ENCODE measurements at regions not wholly inside any gene's neighbourhood (a gene's known extent, or its start where the extent isn't known, plus 50 kb on each side); places are given as distances from the start of the nearest gene placed in this dataset.

DNA sequence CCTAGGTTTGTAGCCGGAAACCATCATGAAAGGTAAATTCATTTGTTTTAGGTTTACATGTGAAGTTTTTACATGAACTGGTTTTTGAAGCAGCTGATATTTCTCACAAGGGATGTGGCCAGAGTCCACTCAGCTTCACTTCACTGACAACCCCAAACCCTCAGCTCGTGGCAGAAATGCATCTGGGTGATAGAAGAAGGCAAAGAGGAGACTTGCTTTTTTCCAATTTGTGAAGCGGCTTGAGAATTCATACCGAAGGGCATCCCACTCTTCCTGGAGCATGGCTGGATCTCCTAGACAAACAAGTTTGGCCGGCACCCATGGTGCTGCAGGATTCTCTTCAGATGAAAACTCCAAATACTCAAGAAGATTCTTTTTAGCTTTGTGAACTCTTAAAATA is 392.8 kb upstream of the CNR1 start:
- no peak for DNase-seq

DNA sequence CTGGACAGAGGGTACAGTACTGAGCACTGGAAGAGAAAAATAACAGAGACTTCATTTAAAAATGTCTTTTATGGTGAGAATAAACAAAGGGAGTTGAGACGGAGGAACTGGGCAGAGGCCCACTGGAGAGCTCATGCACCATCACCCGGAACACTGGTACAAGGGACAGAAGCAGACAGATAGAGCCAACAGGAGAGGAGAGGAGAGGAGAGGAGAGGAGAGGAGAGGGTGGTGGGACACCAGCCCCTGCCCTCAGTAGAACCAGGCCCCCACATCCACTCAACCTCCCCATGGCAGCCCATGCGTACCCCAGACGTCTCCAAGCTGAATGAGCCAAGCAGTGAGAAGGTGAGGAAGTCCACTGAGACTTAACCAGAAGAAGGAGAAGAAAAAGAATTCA is 390.5 kb upstream of the CNR1 start:
- no peak for DNase-seq

DNA sequence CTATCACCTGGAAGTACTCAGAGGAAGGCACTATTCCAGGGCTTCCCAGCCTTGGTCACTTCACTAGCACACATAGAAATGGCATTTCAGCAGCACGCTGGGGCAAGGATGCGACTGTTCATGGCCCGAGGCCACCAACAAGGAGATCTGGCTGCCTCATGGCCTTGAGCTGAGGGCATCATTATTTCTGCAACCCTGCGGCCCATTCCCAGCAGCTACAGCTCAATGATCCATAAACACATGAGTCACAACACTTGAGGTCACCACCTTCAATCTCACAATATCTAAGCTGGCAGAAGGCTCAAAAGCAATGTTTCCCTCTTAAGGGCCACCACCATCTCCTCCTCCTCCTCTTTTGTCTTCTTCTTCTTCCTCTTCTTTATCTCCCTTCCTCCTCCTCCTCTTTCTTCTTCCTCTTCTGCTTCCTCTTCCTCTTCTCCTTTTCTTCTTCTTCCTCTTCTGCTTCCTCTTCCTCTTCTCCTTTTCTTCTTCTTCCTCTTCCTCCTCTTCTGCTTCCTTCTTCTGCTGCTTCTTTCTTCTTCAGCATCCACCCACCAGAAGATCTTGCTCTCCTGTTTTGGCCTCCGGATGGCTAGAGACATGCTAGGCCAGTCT is 382.9 kb upstream of the CNR1 start:
- no peak for DNase-seq

DNA sequence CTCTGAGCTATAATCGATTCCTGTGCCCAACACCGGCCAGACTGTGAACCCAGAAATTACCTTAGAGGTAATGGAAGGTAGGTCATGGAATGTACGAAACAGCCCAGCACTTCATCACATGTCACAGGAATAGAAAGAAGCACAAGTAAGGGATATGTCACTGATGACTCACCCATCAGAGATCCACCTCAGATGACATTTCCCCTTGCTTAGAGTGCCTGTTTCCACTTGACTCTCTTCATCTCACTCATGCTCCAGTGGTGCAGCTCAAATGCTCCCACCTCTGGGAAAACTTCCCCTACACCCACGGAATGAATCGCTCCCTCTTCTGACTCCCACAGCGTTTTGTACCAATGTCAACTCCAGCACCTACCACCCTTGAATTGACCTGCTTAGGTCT is 381.6 kb upstream of the CNR1 start:
- no peak for DNase-seq

DNA sequence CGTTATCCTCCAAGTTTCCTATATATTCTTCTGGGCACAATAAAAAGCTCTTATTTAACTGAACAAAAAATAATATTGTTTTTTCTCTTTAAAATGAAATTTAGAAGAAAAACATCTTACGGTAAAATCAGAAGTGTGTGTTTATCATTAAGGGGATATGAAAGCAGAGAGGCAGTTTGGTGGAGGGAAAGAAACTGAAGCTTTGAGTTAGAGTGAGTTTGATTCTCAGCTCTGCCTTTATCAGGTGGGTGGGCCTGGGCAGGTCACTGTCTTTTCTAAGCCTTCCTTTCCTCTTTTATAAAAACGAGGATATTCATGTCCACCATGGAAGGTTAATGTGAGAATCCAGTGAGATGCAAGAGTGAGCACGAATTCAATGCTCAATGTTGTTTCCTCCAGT is 379.8 kb upstream of the CNR1 start:
- DNase-seq, result no peak

DNA sequence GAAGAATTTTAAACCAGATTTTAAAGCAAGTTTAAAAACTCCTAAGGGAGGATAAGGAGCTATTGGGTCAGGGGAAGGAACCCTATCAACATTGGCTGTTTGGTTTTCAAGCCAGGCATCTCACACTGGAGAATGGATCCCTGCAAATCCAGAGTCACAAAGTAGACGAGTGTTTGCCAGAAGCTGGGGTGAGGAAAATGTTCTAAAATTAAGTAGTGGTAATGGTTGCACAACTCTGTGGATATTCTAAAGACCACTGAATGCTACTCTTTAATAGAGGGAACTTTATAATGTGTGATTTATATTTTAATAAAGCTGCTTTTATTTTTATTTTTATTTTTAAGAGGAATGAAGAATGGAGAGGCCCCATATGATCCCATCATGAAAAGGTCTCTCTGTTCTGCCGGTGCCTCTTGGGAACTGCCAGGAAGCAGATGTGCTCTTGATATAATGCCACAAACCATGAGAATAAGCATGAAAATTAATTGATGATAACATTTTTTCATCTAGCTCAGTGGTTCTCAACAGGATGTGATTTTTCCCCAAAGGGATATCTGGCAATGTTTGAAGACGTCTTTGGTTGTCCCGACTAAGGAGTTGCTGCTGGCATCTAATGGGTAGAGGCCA is 379.0 kb upstream of the CNR1 start:
- DNase-seq, result no peak

DNA sequence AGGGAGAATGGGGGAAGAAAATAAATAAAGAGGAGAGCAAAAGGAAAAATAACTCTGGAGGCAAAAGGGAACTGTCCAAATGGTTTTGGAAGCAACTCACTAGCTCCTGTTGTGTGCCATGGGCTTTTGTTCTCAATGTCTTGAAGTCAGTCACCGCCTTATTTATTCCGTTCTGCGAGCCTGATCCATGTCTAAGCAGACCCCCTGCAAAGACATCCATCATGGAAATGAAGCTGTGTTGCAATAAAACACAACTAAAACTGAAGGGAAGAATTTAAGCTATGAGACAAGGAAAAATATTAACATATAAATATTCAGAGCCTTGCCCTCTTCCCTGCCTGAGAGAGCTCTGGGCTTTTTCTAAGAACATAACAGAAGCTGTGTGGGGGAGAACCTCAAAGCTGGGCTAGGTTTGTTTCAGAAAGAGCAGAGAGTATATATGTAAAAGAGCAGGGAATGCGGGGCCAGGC is 373.2 kb upstream of the CNR1 start:
- no peak for DNase-seq

DNA sequence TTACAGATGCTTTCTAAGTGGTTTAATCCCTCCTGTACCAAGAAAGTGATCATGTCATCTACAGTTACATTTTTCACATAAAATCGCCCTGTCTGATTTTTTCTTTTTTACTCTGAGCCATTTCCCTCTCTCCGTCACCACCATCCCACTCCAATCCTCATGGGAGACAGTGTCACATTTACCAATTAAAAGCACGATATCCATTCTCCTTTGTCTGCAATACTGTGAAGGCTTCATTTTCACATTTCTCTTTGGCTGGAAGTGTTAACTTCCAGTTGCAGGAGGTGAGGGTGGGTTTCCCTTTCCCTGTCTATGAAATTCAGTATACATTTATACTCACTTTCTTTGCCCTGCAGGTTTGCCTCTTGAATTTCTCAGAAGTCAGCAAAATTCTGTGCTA is 372.7 kb upstream of the CNR1 start:
- no peak for DNase-seq

DNA sequence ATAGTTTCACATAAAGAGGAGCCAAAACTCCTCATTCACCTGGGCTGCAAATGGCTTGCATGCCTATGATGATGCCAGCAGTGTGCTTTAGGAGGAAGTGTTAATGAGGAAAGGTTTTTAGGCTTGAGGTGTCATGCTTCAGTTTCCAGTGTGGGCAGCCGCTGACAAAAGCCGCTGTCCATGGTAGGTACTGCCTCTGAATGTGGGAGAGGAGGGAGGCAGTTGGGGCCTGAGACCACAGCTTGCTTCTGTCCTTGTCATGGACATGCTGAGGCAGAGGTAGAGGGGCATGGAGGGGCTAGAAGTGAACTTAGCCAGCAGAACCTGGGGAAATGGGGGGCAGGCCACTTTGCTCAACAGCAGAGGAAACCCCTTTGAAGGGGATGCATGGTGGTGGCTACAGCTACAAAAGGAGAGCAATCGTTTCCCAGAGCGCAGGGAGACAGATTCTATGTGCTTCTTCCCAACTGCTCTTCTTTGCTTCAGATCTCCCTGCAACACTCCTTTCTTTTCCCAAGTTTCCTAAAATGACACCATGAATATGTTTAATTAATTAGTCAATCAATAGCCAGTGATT is 372.1 kb upstream of the CNR1 start:
- DNase-seq, result no peak

DNA sequence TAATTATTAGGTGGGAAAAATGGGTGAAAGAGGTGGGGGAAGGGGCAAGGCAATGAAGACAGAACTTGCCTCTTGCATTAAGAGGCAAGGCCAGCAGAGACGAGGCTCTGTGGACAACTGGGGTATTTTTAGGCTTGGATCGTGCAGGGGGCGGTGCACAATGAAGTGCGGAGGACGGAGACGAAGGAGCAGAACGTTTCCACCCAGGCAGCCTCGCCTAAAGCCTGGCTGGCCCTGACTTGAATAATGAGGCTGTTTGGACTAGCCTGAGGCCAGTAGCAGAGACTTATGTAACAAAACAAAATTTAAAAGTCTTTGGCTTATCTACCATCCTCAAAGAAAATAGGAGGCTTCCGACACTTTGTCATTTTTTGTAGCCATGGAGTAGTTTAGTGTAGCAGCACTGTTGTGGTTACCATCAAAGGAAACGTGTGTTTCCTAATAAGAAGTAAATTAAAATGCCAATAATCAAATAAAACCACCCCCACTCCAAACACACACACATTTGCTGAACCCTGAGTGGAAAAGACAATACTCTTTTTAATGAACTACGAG is 370.0 kb upstream of the CNR1 start:
- no peak for DNase-seq

DNA sequence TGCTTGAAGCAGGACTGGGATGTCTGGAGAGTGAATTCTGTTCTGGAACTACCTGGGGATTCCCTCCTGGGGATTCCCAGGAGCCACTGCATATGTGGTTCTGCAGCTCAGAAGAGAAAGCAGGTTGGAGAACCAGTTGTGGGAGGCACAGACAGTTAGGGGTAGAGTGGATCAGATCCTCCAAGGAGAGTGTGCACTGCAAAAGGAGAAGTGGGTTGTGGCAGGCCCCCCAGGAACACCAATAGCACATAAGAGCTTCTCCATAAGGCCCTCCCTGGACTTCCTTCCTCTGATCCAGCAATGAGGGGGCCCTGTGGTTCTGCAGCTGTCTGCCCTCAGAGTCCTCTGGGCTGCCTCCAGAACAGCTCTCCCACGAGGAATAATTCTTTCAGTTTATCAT is 369.2 kb upstream of the CNR1 start:
- no peak for DNase-seq

DNA sequence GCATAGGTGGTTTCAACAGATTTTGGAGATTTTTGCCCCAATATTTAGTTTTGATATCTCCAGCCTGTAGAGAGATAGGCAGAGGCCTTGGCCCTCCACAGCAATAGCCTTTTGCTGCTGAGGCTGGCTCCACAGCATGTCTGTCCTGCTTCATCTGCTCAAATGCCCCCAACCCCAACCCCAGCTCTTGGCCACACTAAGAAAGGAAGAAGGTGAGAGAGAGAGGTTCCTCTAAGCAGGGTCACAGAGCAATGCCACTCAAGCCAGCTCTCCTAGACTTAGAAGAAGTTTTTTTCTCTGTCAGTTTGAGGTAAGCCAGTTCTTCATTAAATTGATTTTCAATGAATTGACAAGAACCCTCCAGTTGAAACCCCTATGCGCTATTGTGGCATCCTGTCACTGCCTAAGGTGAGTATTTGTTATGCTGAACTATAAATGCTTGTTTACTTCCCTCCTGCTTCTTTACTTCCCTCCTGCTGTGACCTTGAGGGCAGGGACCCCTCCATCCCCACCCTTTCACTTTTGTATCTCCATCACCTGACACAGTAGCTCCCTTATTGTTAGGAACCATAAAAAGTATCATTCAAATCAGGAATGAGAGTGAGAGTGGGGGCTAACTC is 366.2 kb upstream of the CNR1 start:
- DNase-seq, result no peak

DNA sequence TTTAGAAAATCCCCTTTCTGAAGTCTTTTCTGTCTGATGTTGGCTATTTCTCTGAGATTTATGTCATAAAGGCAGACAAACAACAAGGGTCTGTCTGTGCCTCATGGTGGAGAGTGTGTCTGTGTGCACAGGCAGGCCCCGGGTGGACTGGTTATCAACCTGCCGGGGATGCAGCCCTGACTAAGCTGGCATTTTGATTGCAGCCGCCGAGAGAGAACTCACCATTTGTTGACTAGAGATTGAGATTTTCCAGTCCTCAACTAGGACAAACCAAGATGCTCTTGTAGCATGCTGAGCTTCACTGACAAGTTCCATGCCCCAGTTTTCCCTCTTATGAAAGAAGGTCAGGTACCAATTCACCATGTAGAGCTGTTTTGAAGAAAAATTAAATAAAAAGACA is 363.6 kb upstream of the CNR1 start:
- no peak for DNase-seq

DNA sequence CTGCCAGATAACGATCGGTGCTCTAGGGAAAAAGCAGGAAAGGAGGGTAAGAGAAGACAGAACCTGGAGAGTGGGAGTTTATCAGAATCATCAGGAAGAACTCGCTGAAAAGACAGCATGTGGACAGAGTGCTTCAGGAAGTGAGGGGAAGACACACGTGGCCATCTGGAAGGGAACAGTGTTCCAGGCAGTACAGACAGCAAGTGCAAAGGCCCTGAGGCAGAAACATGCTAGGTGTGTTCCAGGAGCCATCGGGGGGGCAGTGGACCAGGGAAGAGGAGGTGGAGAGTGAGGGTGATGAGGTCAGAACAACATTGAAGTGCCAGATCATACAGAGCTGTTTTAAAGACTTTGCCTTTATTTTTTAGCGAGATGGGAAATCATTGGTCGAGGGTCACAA is 354.3 kb upstream of the CNR1 start:
- peak in 1 of 2 experiments; percentile 39 for DNase-seq

DNA sequence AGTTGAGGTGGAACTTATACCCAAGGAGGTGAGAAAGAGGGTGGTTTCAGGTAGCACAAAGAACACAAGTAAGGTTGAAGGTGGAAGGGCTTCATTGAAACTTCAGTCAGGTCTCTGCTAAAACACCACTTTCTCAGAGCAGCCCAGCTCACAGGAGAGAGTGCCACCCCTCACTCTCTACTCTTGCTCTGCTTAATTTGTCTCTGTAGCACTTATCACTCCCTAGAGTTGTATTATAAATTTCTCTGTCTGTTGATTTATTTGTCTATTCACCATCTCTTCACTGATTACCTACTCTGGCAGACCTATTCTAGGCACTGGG is 353.8 kb upstream of the CNR1 start:
- no peak for DNase-seq

DNA sequence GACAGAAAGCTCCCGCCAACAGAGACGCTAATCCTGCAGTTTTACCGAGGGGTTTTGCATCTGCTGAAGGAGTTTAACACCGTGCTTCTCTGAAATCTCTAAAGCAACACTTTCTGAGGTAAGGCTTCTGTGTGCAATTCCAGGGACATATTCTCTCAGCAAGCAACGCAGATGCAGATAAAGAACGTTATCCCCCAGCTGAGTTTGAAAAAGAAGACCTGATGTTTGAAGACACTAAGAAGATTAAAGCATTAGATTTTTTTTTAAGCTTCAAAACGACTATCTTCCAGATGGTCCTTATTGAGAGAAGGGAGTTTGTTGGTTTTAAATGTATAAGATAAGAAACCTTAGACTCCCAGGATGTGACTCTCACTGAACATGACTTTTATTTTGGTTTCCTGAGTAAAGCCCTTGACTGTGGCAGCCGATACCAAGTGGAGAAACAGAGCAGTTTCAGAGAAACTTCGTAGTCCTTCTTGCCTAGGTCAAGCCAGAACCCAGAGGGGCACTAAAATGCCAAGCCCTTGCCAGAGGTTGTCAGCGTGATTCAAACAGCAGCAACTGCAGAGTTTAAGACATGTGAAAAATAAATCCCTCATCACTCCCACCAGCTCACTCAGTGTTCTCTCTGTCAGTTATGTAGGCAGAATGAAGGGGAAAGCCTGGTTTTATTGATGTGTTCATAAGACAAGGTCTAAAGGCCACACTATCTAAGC is 353.3 kb upstream of the CNR1 start:
- peak; percentile 76 to 98 for DNase-seq

DNA sequence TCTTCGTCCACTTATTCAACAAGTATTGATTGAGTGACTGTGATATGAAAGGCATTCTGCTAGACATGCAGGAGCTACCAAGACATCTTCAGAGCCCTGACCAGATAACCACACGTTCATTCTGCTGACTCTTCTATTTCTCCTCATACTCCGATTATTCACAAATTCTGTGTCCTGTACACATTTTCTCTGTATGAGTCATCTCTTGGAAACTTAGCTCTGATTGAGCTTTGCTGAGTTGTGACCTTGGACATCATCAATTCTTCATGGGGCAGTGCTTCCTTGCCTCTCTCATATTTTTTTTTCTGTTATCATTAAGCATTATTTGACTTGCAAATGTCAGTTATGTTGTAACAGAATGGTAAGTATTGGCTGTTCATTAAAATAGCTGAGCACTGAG is 351.6 kb upstream of the CNR1 start:
- no peak for DNase-seq

DNA sequence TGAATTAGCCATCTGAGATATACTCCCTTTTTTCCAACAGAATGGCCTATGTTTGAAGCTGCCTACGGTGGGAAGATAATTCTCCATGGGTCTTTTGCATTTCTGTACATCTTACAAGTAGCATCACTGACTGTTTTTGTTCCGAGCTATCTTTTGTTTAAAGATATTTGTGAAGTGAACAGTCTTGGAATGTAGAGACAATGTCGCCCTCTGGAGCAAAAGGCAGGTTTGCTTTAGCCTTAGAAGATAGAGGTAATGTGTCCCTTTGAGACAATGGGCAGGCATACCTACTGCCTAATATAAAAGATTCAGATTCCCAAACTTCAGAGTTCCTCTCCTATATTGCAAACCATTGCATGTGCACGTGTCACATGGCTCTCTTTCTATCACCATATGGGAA is 347.8 kb upstream of the CNR1 start:
- no peak for DNase-seq

DNA sequence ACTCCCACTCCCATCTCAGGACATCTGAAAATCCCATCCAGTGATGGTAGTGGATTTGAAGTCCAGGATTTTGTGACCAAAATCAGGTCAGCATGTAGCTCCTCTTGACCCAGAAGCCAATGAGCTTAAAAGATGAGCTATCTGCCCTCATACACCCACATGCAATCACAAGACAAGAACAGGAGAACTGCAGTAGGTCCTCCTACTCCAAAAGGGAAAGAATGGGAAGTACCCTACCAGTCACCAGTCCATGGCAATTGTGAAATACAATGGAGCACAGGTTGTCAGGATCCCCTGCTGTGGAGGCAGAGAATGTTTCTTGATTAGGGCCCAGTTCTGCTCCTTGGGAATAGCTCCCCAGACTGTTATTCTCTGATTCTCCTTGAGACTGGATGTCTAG is 347.3 kb upstream of the CNR1 start:
- no peak for DNase-seq

DNA sequence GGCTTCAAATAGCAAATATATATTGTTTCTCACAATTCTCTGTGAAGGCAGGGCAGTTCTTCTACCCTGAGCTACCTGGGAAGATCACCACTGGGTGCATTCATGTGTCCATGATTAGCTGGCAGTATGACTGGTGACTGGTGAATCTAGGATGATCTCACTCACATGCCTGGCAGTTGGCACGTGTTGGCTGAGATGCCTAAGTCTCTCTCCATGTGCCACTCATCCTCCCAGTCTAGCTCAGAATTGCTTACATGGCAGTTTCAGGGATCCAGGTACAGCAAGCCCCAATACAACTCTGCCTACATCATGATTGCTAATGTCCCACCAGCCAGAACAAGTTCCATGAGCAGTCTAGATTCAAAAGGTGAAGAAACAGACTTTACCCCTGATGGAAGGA is 346.8 kb upstream of the CNR1 start:
- DNase-seq, result no peak

DNA sequence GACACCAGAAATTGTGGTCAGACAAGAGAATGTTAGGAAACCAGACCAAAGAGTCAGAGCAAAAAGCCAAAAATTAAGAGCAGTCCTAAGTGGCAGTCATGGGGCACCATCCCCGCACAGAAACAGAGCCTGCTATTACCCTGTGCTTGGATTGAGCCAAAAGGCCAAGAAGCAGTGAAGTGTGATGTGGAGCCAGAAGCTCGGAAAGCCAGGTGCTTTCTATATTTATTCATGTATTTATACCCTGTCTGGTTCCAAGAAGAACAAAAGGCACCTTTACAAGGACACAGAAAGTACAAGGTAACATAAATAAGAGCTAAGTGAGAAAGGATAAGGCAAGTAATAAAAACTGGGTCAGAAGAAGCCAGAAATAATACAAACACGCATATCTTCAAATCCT is 336.2 kb upstream of the CNR1 start:
- DNase-seq, result no peak

DNA sequence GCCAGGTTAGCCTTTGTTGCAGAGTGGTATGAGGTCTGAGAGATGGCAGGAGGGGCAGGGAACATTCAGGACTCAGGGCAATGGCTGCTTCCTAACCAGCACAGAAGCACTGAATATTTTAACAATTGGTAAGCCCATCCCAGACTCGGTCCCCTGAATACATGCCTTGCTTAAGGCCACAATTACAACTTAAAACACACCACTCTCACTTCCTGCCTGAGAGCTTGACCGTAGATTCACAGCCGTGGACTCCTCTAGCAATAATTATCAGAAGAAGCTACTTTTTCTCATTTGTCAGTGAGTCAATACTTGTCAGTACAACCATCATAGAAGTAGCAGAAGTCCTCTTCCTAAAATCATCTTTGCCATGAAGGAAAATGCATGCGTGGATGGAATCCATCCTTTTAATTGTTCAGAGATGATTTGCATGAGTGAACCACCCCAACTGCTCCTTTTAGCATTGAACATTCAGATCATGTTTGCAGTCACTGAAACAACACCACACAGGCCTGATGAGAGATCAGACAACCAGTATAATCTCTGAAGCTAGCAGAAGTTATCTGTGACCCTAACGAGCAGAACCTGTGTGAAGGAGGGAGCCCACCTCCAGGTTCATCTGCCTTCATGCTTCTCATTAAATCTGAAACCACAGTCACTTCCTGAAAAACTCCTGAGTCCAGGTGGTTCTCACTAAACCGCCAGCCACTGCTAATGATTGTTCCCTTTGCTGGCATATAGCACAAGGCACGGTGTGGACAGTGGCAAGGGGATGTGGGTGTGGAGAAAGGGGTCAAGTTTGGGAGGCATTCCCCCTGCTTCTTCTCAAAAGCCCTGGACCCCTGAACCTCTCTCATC is 333.9 kb upstream of the CNR1 start:
- no peak for DNase-seq

DNA sequence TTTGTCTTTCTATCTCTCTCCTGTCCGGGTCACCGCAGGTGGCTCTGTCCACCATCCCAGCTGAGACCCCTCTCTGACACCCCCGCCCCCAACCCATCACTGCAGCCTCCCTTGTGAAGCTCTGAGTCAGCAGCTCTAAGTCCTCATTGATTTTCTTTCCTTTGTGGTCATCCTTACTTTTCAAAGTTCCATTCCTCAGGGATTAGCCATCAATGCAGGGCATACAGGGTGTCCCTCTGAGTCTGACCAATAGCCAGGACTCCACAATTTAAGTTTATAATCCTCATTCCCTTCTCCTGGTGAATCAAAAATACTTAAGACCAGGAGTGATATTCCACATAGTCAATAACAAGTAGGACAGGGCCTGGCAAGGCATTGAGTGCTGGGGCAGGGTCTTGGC is 333.3 kb upstream of the CNR1 start:
- DNase-seq, result no peak
